ENCODE measurements at regions not wholly inside any gene's neighbourhood (a gene's known extent, or its start where the extent isn't known, plus 50 kb on each side); places are given as distances from the start of the nearest gene placed in this dataset.

DNA sequence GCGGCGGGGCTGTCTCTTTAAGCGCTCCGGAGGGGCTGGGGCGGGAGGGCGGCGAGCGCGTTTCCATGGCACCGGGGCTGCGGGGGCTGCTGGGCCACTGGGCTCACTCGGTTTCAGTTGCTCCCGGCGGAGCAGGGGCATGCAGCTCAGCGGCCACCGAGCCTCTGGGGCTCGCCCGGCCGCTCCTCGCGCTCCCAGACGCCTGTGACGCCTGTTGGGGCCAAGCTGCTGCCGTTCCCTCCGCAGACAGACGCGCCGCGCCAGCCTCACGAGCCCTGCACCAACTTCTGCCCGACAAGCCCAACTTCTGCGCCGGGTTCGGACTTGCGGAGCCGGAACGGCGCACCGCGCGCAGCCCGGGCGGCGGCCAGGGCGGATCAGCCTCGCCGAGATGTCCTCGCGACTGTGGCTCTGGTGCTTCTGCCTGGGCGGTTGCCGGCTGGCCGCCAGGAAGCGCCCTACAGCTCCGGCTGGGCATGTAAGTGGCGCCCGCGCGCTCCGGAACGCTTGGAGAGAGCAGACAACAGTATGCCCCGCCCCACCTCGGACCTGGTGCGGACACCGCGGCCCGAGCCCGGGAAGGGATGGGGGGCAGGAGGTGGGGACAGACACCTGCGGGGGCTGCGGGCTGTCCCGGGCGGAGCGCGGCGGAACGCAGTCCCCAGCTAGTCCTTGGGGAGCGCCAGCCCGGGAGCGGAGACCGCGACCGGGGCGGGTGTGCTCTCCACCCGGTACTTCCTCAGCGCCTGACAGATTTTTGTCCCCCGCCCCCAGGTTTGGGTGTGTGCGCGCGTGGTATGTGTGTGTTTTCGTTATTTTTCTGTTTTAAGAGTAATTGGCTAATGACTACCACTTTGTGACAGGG, 154.1 kb upstream of the GOLIM4 start:
- DNase-seq (ENCODE audit: low read depth, low spot score) = no peak

DNA sequence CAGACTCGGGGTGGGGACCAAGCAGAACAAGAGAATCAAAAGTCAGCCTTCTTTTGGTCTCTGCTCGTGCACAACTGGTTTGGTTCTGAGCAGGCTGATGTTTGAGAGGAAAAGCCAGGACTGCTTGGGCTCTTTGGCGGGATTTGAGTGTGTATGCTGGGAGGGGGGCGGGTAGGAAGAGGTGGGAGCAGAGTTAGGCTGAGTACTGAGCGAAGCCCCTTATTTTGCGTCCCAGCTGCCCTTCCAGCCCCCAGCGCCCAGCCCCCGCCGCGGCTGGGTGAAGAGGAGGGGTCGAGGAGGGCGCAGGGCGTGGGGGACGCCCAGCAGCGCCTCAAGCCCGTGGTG, 153.5 kb upstream of the GOLIM4 start:
- no peak for DNase-seq (ENCODE audit: low read depth, low spot score)

- no peak for DNase-seq (ENCODE audit: low read depth, low spot score)
Measured at GRCh38 chr3:168248383-168249204, 152.9 kb upstream of the GOLIM4 start.

DNA sequence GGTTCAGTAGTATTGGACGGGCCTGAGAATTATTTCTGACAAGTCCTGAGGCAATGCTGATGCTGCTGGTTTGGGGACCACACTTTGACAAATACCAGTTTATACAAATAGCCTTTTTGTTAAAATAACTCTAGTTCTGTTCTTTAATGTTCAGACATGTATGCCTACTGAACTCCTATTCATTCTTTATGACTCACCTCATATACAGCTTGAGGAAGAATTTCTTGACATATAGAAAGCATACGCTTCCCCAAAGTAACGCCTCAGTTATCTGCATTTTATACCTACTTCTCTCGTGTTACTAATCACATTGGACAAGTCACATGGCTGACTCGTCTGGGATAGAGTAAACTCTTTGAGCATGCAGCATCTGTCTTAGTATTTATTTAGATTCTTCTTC, 145.4 kb upstream of the GOLIM4 start:
- DNase-seq (ENCODE audit: low read depth, low spot score) = no peak

DNA sequence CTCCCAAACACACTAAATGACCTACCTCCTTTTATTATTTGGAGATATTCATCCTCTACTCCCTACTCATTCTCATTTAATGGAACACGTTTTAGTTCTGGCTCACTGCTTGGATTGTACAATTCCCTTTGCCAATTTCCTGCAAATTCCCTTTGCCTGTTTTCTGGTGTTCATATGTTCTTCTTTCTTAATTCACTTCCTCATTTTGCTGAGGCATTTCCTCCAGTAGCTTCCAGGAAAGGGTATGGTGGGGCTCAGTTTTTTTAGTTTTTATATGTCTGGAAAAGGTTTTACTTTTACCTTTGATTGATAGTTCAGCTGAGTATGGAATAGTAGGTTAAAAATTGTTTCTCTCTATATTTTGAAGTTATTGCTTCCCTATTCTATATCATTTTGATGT, 143.6 kb upstream of the GOLIM4 start:
- no peak for DNase-seq (ENCODE audit: low read depth, low spot score)

DNA sequence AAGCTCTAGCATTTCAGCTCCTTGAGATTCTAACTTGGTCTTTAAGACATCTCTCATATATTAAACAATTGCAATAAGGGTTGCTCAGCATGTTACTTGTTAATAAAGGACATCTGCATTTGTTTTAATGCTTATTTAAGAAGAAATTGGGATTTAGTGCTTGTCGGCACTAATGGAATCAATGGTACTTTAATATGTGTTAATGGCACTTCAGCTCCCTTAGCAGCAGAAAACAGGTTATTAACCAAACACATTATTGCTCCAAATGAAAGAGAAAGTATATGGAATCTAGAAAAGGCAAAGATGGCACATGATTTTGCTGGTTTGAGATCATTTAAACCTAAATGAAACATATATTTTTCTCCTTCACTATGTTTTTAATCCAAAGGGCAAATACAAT, 137.3 kb upstream of the GOLIM4 start:
- DNase-seq (ENCODE audit: low read depth, low spot score) = no peak

DNA sequence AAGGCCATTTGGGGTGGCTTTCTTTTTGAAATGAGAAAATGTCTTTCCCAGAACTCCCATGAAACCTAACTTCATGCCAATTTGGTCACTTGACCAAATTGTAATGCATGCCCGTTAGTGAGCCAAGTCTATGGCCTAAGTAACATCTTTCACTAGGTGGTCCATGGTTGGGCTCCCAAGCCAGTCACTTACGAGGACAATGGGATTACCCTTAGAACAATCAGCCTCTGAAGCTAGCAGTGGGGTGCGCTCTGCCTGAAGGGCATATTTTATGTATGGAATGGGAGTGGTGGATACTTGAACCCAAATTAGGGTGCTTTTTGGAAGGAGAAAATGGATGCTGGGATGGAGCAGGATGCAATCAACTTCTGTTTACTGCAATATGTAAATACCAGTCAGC, 127.4 kb upstream of the GOLIM4 start:
- no peak for DNase-seq (ENCODE audit: low read depth, low spot score)

GRCh38 chr3:168220556-168220955, 124.8 kb upstream of the GOLIM4 start:
- no peak for DNase-seq (ENCODE audit: low read depth, low spot score)

GRCh38 chr3:168219530-168219929, 123.8 kb upstream of the GOLIM4 start:
- DNase-seq (ENCODE audit: low read depth, low spot score) = no peak

GRCh38 chr3:168218600-168218999, 122.9 kb upstream of the GOLIM4 start:
- DNase-seq (ENCODE audit: low read depth, low spot score) = no peak

GRCh38 chr3:168216851-168217250, 121.1 kb upstream of the GOLIM4 start:
- DNase-seq (ENCODE audit: low read depth, low spot score) = no peak

DNA sequence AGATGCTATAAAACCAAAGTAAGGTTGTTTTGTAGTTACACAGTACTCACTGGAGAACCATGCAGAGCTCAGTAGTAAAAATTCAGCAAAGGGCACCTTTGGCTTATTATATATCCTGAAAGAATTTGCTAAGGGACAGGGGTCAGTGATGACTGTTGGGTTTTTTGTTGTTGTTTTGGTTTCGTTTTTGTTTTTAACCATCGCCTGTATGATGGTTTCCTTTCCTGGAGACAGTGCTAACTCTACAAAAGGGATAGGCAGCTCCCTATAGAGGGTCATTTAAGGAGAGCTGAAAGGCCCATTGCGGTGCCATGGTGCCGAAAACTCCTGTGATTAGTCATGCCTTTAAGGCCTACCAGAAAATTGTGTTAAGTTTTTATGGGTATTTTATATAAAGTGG, 118.2 kb upstream of the GOLIM4 start:
- no peak for DNase-seq (ENCODE audit: low read depth, low spot score)

GRCh38 chr3:168212664-168213285, 117.1 kb upstream of the GOLIM4 start:
- DNase-seq (ENCODE audit: low read depth, low spot score) = no peak

- DNase-seq (ENCODE audit: low read depth, low spot score) = no peak
Measured at GRCh38 chr3:168205451-168205850, 109.7 kb upstream of the GOLIM4 start.

GRCh38 chr3:168197162-168197561, 101.4 kb upstream of the GOLIM4 start:
- DNase-seq (ENCODE audit: low read depth, low spot score) = no peak

GRCh38 chr3:168191856-168192255, 96.1 kb upstream of the GOLIM4 start:
- no peak for DNase-seq (ENCODE audit: low read depth, low spot score)

DNA sequence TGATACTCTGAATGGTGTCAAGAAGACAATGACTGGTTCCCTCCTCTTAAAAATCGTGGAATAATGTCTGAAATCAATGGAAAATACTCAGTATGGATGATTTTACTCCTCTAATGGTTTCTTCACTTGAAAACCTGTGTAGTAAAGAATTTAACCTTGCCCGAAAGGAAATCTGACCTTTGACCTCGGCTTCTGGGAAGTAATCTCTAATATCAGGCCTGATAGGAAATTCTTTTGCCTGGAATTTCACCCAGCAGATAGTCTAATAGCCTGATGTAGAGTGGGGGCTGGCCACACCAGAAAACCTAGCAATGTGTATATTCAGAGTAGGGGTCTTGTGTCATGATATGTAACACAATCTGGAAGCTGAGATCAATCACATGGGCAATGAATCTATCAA, 91.5 kb upstream of the GOLIM4 start:
- DNase-seq (ENCODE audit: low read depth, low spot score) = no peak

DNA sequence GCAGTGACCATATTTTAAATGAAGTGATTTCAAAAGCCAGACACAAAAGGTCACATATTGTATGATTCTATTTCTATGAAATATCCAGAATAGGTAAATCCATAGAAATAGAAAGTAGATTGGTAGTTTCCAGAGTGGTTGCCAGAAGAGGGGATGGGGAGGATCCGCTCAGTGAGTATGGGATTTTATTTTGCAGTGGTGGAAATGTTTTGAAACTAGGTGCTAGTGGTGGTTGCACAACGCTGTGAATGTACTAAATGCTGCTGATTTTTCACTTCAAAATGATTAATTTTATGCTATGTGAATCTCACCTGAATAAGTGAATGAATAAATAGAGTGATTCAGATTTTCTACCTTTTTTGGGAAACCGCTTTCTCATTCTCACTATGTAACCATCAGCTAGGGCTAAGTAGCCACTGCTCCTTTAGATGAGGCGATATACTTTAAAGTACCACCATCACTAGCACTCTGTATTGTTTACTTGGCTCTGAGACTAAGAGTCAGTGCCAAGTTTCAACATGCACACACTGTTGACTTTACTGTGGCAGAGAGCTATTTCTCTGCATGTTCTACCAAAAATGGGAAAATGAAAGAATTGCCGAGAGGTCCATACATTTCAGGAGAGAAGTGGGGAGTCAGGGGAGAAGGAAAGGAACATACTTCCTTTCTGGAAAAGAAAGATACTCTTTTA, 90.7 kb upstream of the GOLIM4 start:
- no peak for DNase-seq (ENCODE audit: low read depth, low spot score)

DNA sequence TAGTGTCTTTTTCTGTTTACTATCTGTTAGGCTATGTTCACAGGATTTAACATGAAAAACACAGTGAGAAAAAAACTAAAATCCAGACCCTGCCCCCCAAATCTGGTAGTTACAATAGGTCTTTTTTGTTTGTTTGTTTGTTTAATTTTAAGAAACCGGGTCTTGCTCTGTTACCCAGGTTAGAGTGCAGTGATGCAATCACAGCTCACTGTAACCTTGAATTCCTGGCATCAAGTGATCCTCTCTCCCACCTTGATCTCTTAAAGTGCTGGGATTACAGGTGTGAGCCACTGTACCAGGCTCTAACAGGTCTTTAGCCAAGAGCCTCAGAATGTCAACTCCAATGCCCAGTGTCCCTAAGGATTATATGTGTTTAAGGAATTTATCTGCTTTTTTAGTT, 88.0 kb upstream of the GOLIM4 start:
- DNase-seq (ENCODE audit: low read depth, low spot score) = no peak

GRCh38 chr3:168168743-168169142, 73.0 kb upstream of the GOLIM4 start:
- DNase-seq (ENCODE audit: low read depth, low spot score) = no peak

GRCh38 chr3:168165390-168166269, 69.9 kb upstream of the GOLIM4 start:
- DNase-seq (ENCODE audit: low read depth, low spot score) = peak; percentile 23

Data from iPS DF 19.7 (cell line).